ENCODE measurements at regions not wholly inside any gene's neighbourhood (a gene's known extent, or its start where the extent isn't known, plus 50 kb on each side); places are given as distances from the start of the nearest gene placed in this dataset.

DNA sequence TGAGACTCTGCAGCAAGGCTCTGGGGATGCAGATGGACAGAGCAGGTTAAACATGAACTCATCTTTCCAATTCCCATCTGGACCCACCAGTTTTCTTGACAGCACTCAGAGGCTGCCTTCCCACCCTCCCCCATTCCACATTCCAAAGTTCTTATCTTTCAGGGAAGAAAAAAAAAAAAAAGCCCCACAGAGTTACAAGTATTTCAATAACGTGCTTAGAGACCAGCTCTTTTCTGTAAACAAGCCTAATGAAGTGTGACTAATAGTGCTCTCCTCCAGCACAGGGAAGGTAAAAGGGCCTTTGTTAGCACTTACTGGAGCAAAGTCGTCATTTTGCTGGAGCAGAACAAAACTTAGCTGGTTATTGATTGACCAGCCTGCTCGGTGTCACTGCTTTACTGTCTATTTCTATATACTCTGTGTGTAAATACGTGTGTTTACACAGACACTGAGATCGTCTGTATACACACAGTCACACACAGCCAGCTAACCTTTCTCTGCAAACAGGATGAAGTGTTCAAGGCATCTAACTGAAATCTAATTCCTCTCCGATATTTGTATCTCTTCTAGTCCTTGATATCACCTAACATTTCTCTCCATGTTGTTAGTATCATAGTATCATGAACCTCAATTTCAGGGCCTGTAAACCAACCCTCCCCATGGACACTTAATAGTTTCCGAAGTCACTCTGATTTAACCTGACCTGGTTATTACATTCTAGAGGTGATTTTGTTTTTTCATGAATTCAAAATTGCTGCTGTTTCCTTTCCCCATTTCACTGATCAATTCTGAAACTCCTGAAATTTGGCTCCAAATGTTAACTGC lies 84.9 kb downstream of the ZNF608 start:
- in situ Hi-C loops (cut with MboI; ENCODE audit: low sequenced_read_pairs in 4 of 4): loop anchor here in 1 of 4 donors (10.0 kb wide), 1 partner anchor 73 kb away; no protein-coding TSS in a partner anchor

DNA sequence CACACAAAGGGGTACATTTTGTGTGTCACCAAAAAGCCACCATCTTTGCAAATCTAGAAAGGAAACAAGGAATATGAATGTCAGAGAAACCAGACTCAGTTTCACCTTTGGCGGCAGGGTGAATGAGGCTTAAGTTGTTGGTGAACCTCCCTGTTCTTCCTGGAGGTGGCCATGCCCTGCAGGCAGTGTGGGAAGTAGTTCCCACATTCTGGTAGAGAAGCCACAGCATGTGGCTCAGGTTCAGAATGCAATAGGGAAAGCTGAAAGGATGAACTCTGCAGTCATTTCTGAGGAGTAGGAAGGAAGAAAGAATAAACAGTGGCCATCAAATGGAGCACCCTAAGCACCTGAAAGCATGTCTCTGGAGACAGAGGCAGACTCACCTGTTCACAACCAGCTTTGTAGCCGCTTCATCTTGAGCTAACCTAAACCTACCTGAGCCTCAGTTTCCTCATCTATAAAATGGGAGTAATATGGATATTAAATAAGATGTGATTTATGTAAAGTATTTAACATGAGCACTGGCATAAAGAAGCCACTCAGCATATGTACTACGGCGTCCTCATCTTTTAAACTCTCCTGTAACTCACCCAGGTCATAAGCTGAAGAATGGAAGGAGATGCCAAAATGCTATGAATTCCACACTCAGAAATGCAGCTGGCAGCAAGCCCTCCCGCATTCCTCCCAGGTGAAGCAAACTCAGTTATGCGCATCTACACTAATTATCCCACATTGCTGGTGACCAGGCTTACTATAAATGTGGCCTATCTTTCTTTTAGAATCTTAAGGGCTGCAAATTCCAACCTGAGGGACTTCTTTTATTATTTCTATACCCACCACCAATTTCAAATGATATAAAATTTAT lies 86.0 kb downstream of the ZNF608 start:
- in situ Hi-C loops (cut with MboI; ENCODE audit: low sequenced_read_pairs in 4 of 4) (loop anchor here in 1 of 4 donors (10.0 kb wide), 1 partner anchor 74 kb away; no protein-coding TSS in a partner anchor), intact Hi-C loops (cut with DNase I; ENCODE audit: low total_unique reads) (no loop called here)
- H3K4me1 ChIP-seq: peaks cover 74 to 76% of the 10 kb centered on the region in 2 donors
- H3K9me3 ChIP-seq: no peaks in the 10 kb centered on the region
- no peak for ATAC-seq
- DNase-seq: no peak
- H3K27me3 ChIP-seq: no peaks in the 10 kb centered on the region
- no peak overlapping the region for H3K4me3 ChIP-seq
- TF ChIP-seq, protein P1, sequence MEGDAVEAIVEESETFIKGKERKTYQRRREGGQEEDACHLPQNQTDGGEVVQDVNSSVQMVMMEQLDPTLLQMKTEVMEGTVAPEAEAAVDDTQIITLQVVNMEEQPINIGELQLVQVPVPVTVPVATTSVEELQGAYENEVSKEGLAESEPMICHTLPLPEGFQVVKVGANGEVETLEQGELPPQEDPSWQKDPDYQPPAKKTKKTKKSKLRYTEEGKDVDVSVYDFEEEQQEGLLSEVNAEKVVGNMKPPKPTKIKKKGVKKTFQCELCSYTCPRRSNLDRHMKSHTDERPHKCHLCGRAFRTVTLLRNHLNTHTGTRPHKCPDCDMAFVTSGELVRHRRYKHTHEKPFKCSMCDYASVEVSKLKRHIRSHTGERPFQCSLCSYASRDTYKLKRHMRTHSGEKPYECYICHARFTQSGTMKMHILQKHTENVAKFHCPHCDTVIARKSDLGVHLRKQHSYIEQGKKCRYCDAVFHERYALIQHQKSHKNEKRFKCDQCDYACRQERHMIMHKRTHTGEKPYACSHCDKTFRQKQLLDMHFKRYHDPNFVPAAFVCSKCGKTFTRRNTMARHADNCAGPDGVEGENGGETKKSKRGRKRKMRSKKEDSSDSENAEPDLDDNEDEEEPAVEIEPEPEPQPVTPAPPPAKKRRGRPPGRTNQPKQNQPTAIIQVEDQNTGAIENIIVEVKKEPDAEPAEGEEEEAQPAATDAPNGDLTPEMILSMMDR (IDR thresholded peaks at IDR 0.05 in 4 of 5, conservative IDR thresholded peaks at IDR 0.05 in 1 of 5): no peak
- TF ChIP-seq POLR2A (IDR thresholded peaks at IDR 0.05): no peak
- H3K36me3 ChIP-seq: no peaks in the 10 kb centered on the region
- H3K27ac ChIP-seq: peak overlapping the region in 3 of 4 donors; percentile 59 to 69 (median 62)

More for the DNA sequence above, 84.9 kb downstream of the ZNF608 start:
- Histone ChIP-seq H3K36me3 (no peaks in the 10 kb centered on the region), H3K27ac (peak overlapping the region; percentile 53 to 69 (median 60)), H3K27me3 (no peaks in the 10 kb centered on the region), H3K4me3 (peak overlapping the region in 1 of 4 donors; percentile 2), H3K9me3 (no peaks in the 10 kb centered on the region), H3K4me1 (peaks cover 64 to 78% of the 10 kb centered on the region in 2 donors)
- intact Hi-C loops (cut with DNase I; ENCODE audit: low total_unique reads): no loop called here
- ATAC-seq: no peak
- no peak for TF ChIP-seq POLR2A (IDR thresholded peaks at IDR 0.05)
- TF ChIP-seq, protein P1 (IDR thresholded peaks at IDR 0.05 in 4 of 5, conservative IDR thresholded peaks at IDR 0.05 in 1 of 5): no peak
- no peak for DNase-seq

DNA sequence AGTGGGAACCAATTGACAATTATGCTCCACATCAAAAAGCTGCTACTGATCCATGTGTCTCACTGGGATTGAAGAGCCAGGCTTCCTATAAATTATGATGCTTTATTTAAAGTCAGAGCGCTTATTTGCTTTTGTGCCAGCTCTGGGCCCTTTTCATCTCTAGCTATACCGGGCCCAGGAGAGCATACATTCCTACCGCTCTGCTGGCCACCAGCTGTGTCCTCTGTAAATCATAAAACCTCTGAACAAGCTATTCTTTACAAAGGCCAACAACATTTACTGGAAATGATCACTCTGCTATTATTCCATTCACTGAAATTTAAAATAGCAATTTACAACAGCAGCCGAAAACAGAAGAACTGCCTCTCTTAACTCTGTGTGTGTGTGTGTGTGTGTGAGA lies 86.6 kb downstream of the ZNF608 start:
- in situ Hi-C loops (cut with MboI; ENCODE audit: low sequenced_read_pairs in 4 of 4): loop anchor here in 3 of 4 donors (10.0 kb wide), 2 partner anchors 75 to 85 kb away; partner anchors contain the start of gene ZNF608 (in 1 of the 3)
- intact Hi-C loops (cut with DNase I; ENCODE audit: low total_unique reads): loop anchor here (10.0 kb wide), 1 partner anchor 295 kb away; no protein-coding TSS in a partner anchor
- Histone ChIP-seq H3K27me3 (no peaks in the 10 kb centered on the region), H3K9me3 (no peaks in the 10 kb centered on the region), H3K4me1 (peaks cover 72 to 80% of the 10 kb centered on the region in 2 donors), H3K36me3 (no peaks in the 10 kb centered on the region), H3K27ac (peak overlapping the region in 3 of 4 donors; percentile 2 to 59 (median 11)), H3K4me3 (no peak overlapping the region)
- TF ChIP-seq, protein P1 (IDR thresholded peaks at IDR 0.05 in 4 of 5, conservative IDR thresholded peaks at IDR 0.05 in 1 of 5): no peak
- DNase-seq: no peak
- no peak for ATAC-seq

DNA sequence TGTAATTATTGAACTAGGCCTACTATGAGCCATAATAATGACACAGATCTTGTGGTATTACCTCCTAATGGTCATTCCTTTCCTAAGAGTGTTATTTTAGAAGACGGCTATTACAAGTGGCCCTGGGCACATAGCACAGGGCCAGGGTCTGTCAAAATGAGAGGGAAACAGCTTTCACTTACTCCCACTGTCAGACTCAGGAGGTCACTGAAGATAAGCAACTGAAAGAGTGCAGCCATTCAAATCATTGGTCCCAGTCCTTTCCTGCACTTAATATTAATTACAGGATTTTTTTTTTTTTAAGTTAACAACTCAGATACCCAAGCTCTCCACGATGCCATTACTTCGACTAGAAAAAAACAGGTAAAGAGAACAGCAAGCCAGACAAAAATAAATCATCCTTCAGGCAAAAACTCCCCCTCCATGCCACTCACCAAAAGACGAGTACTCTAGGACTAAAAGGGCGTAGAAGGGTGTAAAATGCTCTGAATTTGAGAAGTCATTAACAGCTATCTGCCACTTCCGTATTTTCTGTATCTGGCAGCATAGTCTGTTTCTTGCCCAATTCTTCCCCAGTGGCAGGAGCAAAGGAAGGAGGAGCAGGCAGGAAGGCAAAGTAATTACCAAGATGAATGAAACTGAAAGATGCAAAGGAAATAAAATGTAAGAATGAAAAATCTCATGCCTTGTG lies 87.4 kb downstream of the ZNF608 start:
- peaks cover 64 to 81% of the 10 kb centered on the region in 2 donors for H3K4me1 ChIP-seq
- H3K27me3 ChIP-seq: no peaks in the 10 kb centered on the region
- intact Hi-C loops (cut with DNase I; ENCODE audit: low total_unique reads) (loop anchor here (10.0 kb wide), 1 partner anchor 296 kb away; no protein-coding TSS in a partner anchor), in situ Hi-C loops (cut with MboI; ENCODE audit: low sequenced_read_pairs in 4 of 4) (loop anchor here in 2 of 4 donors (10.0 kb wide), 2 partner anchors 76 to 86 kb away; partner anchors contain the start of gene ZNF608 (in 1 of the 2))
- TF ChIP-seq POLR2A (IDR thresholded peaks at IDR 0.05): no peak
- TF ChIP-seq, protein P1 (IDR thresholded peaks at IDR 0.05 in 4 of 5, conservative IDR thresholded peaks at IDR 0.05 in 1 of 5): no peak
- ATAC-seq (no peak), DNase-seq (no peak)
- H3K4me3 ChIP-seq: no peak overlapping the region
- peak overlapping the region in 2 of 4 donors; percentile 2 to 59 for H3K27ac ChIP-seq
- no peaks in the 10 kb centered on the region for H3K36me3 ChIP-seq
- H3K9me3 ChIP-seq: no peaks in the 10 kb centered on the region

All from gastrocnemius medialis (tissue), 4 donors.